ENCODE measurements at regions not wholly inside any gene's neighbourhood (a gene's known extent, or its start where the extent isn't known, plus 50 kb on each side); places are given as distances from the start of the nearest gene placed in this dataset.

DNA sequence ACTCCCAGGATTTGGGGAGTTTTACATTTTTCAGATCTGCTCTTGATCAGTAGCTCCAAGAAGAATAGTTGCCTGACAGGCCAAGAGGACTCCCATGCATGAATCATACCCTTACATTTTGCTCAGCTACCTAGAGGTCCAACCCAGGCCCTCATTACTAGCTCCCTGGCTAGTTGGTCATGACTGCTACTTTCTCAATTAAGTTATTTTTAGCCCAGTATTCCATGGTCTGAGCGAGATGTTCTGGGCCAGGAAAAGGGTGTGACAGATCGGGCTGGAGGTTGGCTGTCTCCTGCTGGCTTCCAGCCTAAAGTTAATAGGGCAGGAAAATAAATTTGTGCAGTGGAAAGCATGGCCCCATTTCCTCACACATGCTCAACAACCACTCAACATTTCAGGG lies 379.2 kb downstream of the GRIN2B start:
- TF ChIP-seq JUND (IDR thresholded peaks at IDR 0.05) (no peak), YY1 (IDR thresholded peaks at IDR 0.05) (no peak), REST (IDR thresholded peaks at IDR 0.05) (no peak), SP1 (IDR thresholded peaks at IDR 0.05) (no peak), HNF4A (conservative IDR thresholded peaks at IDR 0.05) (peak in 1 of 2 donors; percentile 3), RAD21 (IDR thresholded peaks at IDR 0.05) (no peak)
- TF ChIP-seq, protein P1, sequence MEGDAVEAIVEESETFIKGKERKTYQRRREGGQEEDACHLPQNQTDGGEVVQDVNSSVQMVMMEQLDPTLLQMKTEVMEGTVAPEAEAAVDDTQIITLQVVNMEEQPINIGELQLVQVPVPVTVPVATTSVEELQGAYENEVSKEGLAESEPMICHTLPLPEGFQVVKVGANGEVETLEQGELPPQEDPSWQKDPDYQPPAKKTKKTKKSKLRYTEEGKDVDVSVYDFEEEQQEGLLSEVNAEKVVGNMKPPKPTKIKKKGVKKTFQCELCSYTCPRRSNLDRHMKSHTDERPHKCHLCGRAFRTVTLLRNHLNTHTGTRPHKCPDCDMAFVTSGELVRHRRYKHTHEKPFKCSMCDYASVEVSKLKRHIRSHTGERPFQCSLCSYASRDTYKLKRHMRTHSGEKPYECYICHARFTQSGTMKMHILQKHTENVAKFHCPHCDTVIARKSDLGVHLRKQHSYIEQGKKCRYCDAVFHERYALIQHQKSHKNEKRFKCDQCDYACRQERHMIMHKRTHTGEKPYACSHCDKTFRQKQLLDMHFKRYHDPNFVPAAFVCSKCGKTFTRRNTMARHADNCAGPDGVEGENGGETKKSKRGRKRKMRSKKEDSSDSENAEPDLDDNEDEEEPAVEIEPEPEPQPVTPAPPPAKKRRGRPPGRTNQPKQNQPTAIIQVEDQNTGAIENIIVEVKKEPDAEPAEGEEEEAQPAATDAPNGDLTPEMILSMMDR (IDR thresholded peaks at IDR 0.05; ENCODE audit: low read depth, low read length, missing input control): no peak
- TF ChIP-seq, protein P2, sequence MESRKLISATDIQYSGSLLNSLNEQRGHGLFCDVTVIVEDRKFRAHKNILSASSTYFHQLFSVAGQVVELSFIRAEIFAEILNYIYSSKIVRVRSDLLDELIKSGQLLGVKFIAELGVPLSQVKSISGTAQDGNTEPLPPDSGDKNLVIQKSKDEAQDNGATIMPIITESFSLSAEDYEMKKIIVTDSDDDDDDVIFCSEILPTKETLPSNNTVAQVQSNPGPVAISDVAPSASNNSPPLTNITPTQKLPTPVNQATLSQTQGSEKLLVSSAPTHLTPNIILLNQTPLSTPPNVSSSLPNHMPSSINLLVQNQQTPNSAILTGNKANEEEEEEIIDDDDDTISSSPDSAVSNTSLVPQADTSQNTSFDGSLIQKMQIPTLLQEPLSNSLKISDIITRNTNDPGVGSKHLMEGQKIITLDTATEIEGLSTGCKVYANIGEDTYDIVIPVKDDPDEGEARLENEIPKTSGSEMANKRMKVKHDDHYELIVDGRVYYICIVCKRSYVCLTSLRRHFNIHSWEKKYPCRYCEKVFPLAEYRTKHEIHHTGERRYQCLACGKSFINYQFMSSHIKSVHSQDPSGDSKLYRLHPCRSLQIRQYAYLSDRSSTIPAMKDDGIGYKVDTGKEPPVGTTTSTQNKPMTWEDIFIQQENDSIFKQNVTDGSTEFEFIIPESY (IDR thresholded peaks at IDR 0.05): no peak
- TF ChIP-seq, protein P3, sequence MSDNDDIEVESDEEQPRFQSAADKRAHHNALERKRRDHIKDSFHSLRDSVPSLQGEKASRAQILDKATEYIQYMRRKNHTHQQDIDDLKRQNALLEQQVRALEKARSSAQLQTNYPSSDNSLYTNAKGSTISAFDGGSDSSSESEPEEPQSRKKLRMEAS (IDR thresholded peaks at IDR 0.05): no peak

Data from liver (tissue), 3 donors.